ENCODE measurements at regions not wholly inside any gene's neighbourhood (a gene's known extent, or its start where the extent isn't known, plus 50 kb on each side); places are given as distances from the start of the nearest gene placed in this dataset.

GRCh38 chr2:605674-606608 is 71.3 kb downstream of the TMEM18 start:
- TF ChIP-seq CTCF (IDR thresholded peaks at IDR 0.05) (no peak), POLR2A (IDR thresholded peaks at IDR 0.05) (no peak)
